ENCODE measurements at regions not wholly inside any gene's neighbourhood (a gene's known extent, or its start where the extent isn't known, plus 50 kb on each side); places are given as distances from the start of the nearest gene placed in this dataset.

DNA sequence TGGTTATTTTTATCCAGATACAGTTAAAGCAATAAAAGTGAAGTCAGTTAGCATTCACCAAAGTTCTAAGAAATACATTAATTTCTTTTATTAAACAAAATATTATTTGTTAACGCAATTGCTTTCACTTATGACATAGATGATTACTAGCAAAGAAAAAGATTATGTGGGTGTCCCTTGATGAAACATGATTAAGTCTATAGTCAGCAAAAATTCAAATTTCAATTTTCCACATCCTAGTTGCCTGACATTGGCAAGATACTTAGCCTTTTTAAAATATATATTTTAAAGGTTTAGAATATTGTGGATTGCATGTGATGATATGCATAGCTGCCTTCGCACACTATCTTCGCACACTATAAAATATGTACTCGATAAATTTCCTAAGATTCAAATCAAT, 1780.5 kb upstream of the MIR17HG start:
- TF ChIP-seq, protein P1, sequence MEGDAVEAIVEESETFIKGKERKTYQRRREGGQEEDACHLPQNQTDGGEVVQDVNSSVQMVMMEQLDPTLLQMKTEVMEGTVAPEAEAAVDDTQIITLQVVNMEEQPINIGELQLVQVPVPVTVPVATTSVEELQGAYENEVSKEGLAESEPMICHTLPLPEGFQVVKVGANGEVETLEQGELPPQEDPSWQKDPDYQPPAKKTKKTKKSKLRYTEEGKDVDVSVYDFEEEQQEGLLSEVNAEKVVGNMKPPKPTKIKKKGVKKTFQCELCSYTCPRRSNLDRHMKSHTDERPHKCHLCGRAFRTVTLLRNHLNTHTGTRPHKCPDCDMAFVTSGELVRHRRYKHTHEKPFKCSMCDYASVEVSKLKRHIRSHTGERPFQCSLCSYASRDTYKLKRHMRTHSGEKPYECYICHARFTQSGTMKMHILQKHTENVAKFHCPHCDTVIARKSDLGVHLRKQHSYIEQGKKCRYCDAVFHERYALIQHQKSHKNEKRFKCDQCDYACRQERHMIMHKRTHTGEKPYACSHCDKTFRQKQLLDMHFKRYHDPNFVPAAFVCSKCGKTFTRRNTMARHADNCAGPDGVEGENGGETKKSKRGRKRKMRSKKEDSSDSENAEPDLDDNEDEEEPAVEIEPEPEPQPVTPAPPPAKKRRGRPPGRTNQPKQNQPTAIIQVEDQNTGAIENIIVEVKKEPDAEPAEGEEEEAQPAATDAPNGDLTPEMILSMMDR (IDR thresholded peaks at IDR 0.05; ENCODE audit: extremely low read depth, missing control alignments) = no peak

DNA sequence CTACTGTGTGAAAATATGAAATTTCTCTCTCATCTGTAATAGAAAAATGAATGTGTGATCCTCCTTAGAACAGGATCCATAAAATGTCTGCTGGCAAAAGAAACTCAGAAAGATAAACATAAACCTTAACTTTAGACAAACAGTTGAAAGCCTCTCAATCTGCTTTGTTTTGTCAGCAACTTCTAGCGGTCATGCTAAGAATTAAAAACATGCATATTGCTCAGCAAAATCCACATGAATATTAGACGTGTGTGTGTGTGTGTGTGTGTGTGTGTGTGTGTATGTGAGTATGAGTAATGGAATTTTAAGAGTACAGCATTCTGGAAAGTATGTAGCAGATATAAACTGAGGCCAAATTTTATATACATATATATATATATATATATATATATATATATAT, 1779.2 kb upstream of the MIR17HG start:
- DNase-seq (ENCODE audit: low spot score) = no peak
- TF ChIP-seq, protein P1 (IDR thresholded peaks at IDR 0.05; ENCODE audit: extremely low read depth, missing control alignments) = no peak

More for the DNA sequence above, 1780.5 kb upstream of the MIR17HG start:
- DNase-seq (ENCODE audit: low spot score) = no peak

DNA sequence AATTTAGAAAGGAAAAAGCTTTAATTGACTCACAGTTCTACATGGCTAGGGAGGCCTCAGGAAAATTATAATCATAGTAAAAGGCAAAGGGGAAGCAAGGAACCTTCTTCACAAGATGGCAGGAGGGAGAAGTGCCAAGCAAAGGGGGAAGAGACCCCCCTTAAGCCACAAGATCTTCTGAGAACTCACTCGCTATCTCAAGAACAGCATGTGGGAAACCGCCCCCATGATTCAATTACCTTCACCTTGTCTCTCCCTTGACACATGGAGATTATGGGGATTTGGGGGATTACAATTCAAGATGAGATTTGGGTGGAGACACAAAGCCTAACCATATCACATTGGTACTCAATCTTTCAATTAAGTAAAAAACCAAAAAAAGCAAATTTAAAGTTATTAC, 1778.7 kb upstream of the MIR17HG start:
- no peak for DNase-seq (ENCODE audit: low spot score)
- TF ChIP-seq, protein P1 (IDR thresholded peaks at IDR 0.05; ENCODE audit: extremely low read depth, missing control alignments) = no peak

DNA sequence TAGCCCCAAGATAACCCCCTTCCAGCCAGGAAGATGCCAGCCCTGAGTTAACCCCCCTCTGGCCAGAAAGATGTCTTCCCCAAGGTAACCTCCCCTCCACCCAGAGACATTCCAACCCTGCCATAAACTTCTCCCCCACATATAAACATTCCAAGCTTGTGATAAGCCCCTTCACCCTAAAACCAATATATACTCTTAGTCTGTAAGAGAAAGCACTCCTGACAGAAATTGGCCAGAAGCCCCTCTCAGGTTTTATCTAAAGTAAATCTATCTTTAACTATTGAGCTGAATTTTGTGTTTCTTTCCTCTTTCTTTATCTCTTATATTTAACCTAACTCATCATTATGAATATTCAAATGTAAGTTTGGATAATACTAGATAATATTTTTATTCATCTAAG, 1775.8 kb upstream of the MIR17HG start:
- TF ChIP-seq, protein P1 (IDR thresholded peaks at IDR 0.05; ENCODE audit: extremely low read depth, missing control alignments) = no peak
- no peak for DNase-seq (ENCODE audit: low spot score)

DNA sequence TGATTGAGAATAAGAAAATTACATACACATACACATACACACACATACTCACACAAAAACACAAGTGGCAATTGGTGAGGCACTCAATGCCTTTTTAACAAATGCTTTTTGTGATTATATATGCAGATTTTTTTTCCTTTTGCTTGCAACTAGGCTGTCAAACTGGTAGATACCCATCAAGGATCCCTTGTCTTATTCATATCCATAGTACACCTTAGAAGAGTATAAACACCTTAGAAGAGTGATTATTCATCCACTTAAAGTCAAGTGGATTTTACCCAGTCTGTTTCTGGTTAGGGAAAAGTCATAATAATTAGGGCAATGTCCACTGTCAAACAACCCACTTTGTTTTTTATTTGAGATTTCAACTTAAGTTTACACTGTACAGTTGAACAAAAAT, 1773.4 kb upstream of the MIR17HG start:
- TF ChIP-seq, protein P1 (IDR thresholded peaks at IDR 0.05; ENCODE audit: extremely low read depth, missing control alignments) = no peak
- DNase-seq (ENCODE audit: low spot score) = no peak

DNA sequence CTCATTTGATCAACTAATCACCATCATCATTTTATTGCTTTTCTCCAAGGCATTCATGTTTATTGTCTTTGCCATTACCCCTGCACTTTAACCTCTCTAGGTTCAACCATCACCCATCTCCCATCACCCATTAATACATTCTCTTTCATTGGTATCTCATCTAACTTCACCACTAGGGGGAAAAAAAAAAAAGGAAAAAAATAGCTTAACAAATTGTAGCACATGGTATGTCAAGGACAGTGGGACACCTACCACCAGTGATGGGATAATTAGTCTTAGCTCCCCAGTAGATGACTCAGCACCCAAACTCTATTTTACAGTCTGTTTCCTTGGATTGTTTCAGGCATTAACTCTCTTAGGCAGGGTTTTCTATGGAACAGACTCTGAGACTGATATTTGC, 1770.2 kb upstream of the MIR17HG start:
- TF ChIP-seq, protein P1 (IDR thresholded peaks at IDR 0.05; ENCODE audit: extremely low read depth, missing control alignments) = no peak
- DNase-seq (ENCODE audit: low spot score) = no peak

DNA sequence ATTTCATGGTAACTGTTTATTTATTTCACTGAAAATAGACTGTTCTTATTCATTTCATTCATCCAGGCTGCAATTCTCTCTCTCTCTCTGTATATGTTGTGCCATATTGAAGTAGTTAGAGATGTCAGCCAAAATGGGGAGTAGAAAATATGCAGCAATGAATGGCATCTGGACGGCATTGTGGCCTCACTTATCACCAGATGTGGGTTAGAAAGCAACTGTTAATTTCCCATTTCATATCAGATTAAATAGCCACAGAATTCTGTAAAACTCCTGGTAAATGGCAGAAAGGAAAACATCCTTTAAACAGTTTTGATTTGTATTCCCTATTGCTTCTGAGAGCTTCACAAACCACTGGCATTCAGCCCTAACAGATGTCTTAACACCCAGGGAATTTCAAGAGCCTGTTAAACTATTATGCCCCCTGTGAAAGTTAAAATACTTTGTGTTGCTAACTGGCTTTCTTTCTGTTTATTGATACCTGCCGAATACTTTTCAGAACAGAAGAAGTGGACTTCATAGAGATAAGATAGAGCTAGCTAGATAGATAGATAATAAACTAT, 1763.3 kb upstream of the MIR17HG start:
- TF ChIP-seq, protein P1 (IDR thresholded peaks at IDR 0.05; ENCODE audit: extremely low read depth, missing control alignments) = no peak
- no peak for DNase-seq (ENCODE audit: low spot score)
